H9 (cell line): ENCODE measurements at regions not wholly inside any gene's neighbourhood (a gene's known extent, or its start where the extent isn't known, plus 50 kb on each side); places are given as distances from the start of the nearest gene placed in this dataset.

Experiments
- DNase-seq: peaks from one replicate; pipeline ENCODE4 v3.0.0-alpha.2; 2017
- H2AFZ ChIP-seq: one replicate; pipeline ENCODE4 v1.6.1; 2013; ENCODE audit warnings: mild to moderate bottlenecking, low read length, control low read depth, moderate library complexity
- H2AK5ac ChIP-seq: 2 replicates; pipeline ENCODE4 v1.6.1; 2013; ENCODE audit warnings: low read length, control low read depth, mixed read lengths; ENCODE audit not compliant: insufficient read length
- H2BK120ac ChIP-seq: one replicate; pipeline ENCODE4 v1.6.1; 2013; ENCODE audit warnings: low read depth, mild to moderate bottlenecking, low read length, control low read depth, inconsistent platforms; ENCODE audit not compliant: poor library complexity, severe bottlenecking
- H2BK12ac ChIP-seq: 2 replicates; pipeline ENCODE4 v1.6.1; 2013; ENCODE audit warnings: low read length, control low read depth, mixed read lengths, low read depth; ENCODE audit not compliant: insufficient read length
- H2BK15ac ChIP-seq: 2 replicates; pipeline ENCODE4 v1.6.1; 2013; ENCODE audit warnings: low read depth, low read length, control low read depth
- H2BK20ac ChIP-seq: one replicate; pipeline ENCODE4 v1.6.1; 2013; ENCODE audit warnings: low read depth, mild to moderate bottlenecking, low read length, control low read depth, inconsistent platforms; ENCODE audit not compliant: poor library complexity, severe bottlenecking
- H2BK5ac ChIP-seq: 2 replicates; pipeline ENCODE4 v1.6.1; 2013; ENCODE audit warnings: low read length, control low read depth, mixed read lengths; ENCODE audit not compliant: insufficient read length
- H3K14ac ChIP-seq: 2 replicates; pipeline ENCODE4 v1.6.1; 2013; ENCODE audit warnings: low read length, control low read depth; ENCODE audit not compliant: insufficient read depth
- H3K18ac ChIP-seq: 2 replicates; pipeline ENCODE4 v1.6.1; 2013; ENCODE audit warnings: low read depth, mild to moderate bottlenecking, mixed read lengths, low read length, control low read depth; ENCODE audit not compliant: insufficient read length
- H3K23ac ChIP-seq: 2 replicates; pipeline ENCODE4 v1.6.1; 2013; ENCODE audit warnings: low read length, control low read depth, mixed read lengths, low read depth; ENCODE audit not compliant: insufficient read length
- H3K23me2 ChIP-seq: 2 replicates; pipeline ENCODE4 v1.6.1; 2013; ENCODE audit warnings: low read depth, mild to moderate bottlenecking, mixed read lengths, low read length, control low read depth; ENCODE audit not compliant: insufficient read length, poor library complexity, severe bottlenecking
- H3K27ac ChIP-seq: 2 replicates; pipeline ENCODE4 v1.5.1; 2013; ENCODE audit warnings: low read length, control low read depth, mixed read lengths, low read depth; ENCODE audit not compliant: insufficient read length
- H3K27me3 ChIP-seq: 2 replicates; pipeline ENCODE4 v1.6.1; 2013; ENCODE audit warnings: low read length, control low read depth, inconsistent platforms; ENCODE audit not compliant: insufficient read depth
- H3K4ac ChIP-seq: 2 replicates; pipeline ENCODE4 v1.6.1; 2013; ENCODE audit warnings: low read depth, mild to moderate bottlenecking, control low read depth, inconsistent platforms, low read length, moderate library complexity
- H3K4me1 ChIP-seq: 2 replicates; pipeline ENCODE4 v1.6.1; 2013; ENCODE audit warnings: low read length, control low read depth, inconsistent platforms; ENCODE audit not compliant: insufficient read depth
- H3K4me2 ChIP-seq: 2 replicates; pipeline ENCODE4 v1.6.1; 2013; ENCODE audit warnings: low read length, control low read depth, mixed read lengths; ENCODE audit not compliant: insufficient read length, insufficient read depth
- H3K56ac ChIP-seq: 2 replicates; pipeline ENCODE4 v1.6.1; 2013; ENCODE audit warnings: low read depth, mild to moderate bottlenecking, mixed read lengths, low read length, control low read depth; ENCODE audit not compliant: insufficient read length
- H3K79me1 ChIP-seq: 2 replicates; pipeline ENCODE4 v1.6.1; 2013; ENCODE audit warnings: low read depth, mild to moderate bottlenecking, moderate library complexity, low read length, control low read depth, inconsistent platforms; ENCODE audit not compliant: insufficient read depth, poor library complexity, severe bottlenecking
- H3K79me2 ChIP-seq: 2 replicates; pipeline ENCODE4 v1.6.1; 2013; ENCODE audit warnings: low read length, control low read depth, inconsistent platforms; ENCODE audit not compliant: insufficient read depth
- H3K9ac ChIP-seq: 2 replicates; pipeline ENCODE4 v1.6.1; 2013; ENCODE audit warnings: low read length, control low read depth, mixed read lengths; ENCODE audit not compliant: insufficient read length; ENCODE audit errors: extremely low read depth
- H3K9me3 ChIP-seq: one replicate; pipeline ENCODE4 v1.6.1; 2013; ENCODE audit warnings: low read depth, low read length, inconsistent platforms; ENCODE audit not compliant: control insufficient read depth
- H3T11ph ChIP-seq: one replicate; pipeline ENCODE4 v1.6.1; 2013; ENCODE audit warnings: mild to moderate bottlenecking, low read length, control low read depth, inconsistent platforms
- H4K20me1 ChIP-seq: one replicate; pipeline ENCODE4 v1.6.1; 2013; ENCODE audit not compliant: control insufficient read depth, insufficient read length, insufficient read depth
- H4K5ac ChIP-seq: 2 replicates; pipeline ENCODE4 v1.6.1; 2013; ENCODE audit warnings: low read depth, mild to moderate bottlenecking, mixed read lengths, low read length, control low read depth; ENCODE audit not compliant: insufficient read length
- H4K8ac ChIP-seq: replicated peaks from 2 replicates; pipeline ENCODE4 v1.6.1; 2013; ENCODE audit warnings: low read length, control low read depth, mixed read lengths, low read depth; ENCODE audit not compliant: insufficient read length
- H4K91ac ChIP-seq: 2 replicates; pipeline ENCODE4 v1.6.1; 2013; ENCODE audit warnings: low read depth, mild to moderate bottlenecking, moderate library complexity, mixed read lengths, low read length, control low read depth; ENCODE audit not compliant: insufficient read length
- H3K27ac Mint-ChIP-seq, 3 experiments: 2 replicates in 2 of 3; 3 replicates in 1 of 3; pipeline ENCODE4 v1.8.0; 2020 to 2021; ENCODE audit warnings: mixed read lengths in 3 of 3, mild to moderate bottlenecking in 1 of 3, moderate library complexity in 1 of 3
- H3K27me3 Mint-ChIP-seq: 2 replicates; pipeline ENCODE4 v1.8.0; 2021; ENCODE audit warnings: low read depth, mild to moderate bottlenecking, moderate library complexity, mixed read lengths
- H3K36me3 Mint-ChIP-seq, 3 experiments: 2 replicates in 2 of 3; 3 replicates in 1 of 3; pipeline ENCODE4 v1.8.0; 2020 to 2021; ENCODE audit warnings: low read depth in 3 of 3, mixed read lengths in 3 of 3; ENCODE audit not compliant: insufficient read depth in 1 of 3
- H3K4me1 Mint-ChIP-seq, 2 experiments: 2 replicates each; pipeline ENCODE4 v1.8.0; 2020; ENCODE audit warnings: mixed read lengths in 2 of 2
- H3K4me3 Mint-ChIP-seq, 2 experiments: 2 replicates in 1 of 2; 3 replicates in 1 of 2; pipeline ENCODE4 v1.8.0; 2020 to 2021; ENCODE audit warnings: mild to moderate bottlenecking in 2 of 2, mixed read lengths in 2 of 2, moderate library complexity in 1 of 2
- H3K9me3 Mint-ChIP-seq, 2 experiments: 2 replicates in 1 of 2; 3 replicates in 1 of 2; pipeline ENCODE4 v1.8.0; 2020; ENCODE audit warnings: mild to moderate bottlenecking in 2 of 2, mixed read lengths in 2 of 2, moderate library complexity in 1 of 2
- CTCF ChIP-seq: fragments of 200-600 bp; sonication (generic); conservative IDR thresholded peaks from 3 replicates; pipeline ENCODE4 v1.8.0; 2021; ENCODE audit warnings: antibody characterized with exemption, mild to moderate bottlenecking
- WGBS: extraction: QIAGEN DNeasy Blood & Tissue Kit; methylation state at CpG from one replicate; pipeline ENCODE4 v1.1.7; 2013; ENCODE audit warnings: missing lambda C conversion rate, low lambda C conversion rate, mixed read lengths; ENCODE audit not compliant: insufficient read length; ENCODE audit errors: extremely low coverage; 5-methylcytosine and 5-hydroxymethylcytosine counted together

DNA sequence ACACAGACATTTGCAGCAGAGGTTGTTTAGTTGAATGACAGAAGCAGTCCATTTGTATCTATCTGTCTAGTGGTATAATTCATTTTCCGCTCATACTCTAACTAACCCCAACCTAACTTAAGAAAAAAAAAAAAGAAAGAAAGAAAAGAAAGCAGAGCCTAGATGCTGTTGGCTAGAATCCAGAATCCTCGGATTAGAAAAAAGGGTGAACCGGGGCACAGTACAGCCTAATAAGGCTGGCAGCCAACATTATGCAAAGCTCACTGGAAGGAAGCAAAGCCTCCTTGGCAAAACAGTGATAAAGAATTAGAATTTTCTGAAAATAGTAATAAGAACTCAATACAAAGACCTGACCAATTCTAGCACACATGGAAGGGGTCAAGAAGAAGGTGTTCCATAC, 640.8 kb downstream of the TUSC7 start:
- no peak overlapping the region for H2BK20ac ChIP-seq
- H2AK5ac ChIP-seq: no peak overlapping the region
- H3K4me1 ChIP-seq: no peaks in the 10 kb centered on the region
- H3K27me3 ChIP-seq: no peaks in the 10 kb centered on the region
- H4K91ac ChIP-seq: no peak overlapping the region
- H3K9me3 Mint-ChIP-seq: no peaks in the 10 kb centered on the region
- H3K23me2 ChIP-seq: no peaks in the 10 kb centered on the region
- no peaks in the 10 kb centered on the region; a peak in 1 of 7 replicates for H3K36me3 Mint-ChIP-seq
- no peak overlapping the region for H4K8ac ChIP-seq
- H2BK5ac ChIP-seq: no peak overlapping the region
- no peak overlapping the region for H3K56ac ChIP-seq
- no peak overlapping the region for H3K23ac ChIP-seq
- no peaks in the 10 kb centered on the region for H4K20me1 ChIP-seq
- H3K27me3 Mint-ChIP-seq: no peaks in the 10 kb centered on the region; the same call in 1 of the 2 replicates
- H3K14ac ChIP-seq: no peak overlapping the region
- no peaks in the 10 kb centered on the region for H3K9me3 ChIP-seq
- H3K79me2 ChIP-seq: no peaks in the 10 kb centered on the region
- no peak overlapping the region for H3K4me3 Mint-ChIP-seq
- H2BK12ac ChIP-seq: no peak overlapping the region
- no peak overlapping the region for H3K18ac ChIP-seq
- no peak overlapping the region for H2BK15ac ChIP-seq
- H3K4me1 Mint-ChIP-seq: peaks cover 5 to 6% of the 10 kb centered on the region in 2 experiments
- WGBS: no CpG with 5 or more reads among the region's 3 CpGs
- no peak overlapping the region for H3K4me2 ChIP-seq
- no peak overlapping the region for H3T11ph ChIP-seq
- no peak overlapping the region for H4K5ac ChIP-seq
- no peak for TF ChIP-seq CTCF
- H2AFZ ChIP-seq: no peak overlapping the region
- no peak overlapping the region for H3K4ac ChIP-seq
- no peak overlapping the region for H3K9ac ChIP-seq
- DNase-seq: no peak
- no peaks in the 10 kb centered on the region for H3K79me1 ChIP-seq
- H3K27ac ChIP-seq: no peak overlapping the region
- H2BK120ac ChIP-seq: no peak overlapping the region
- H3K27ac Mint-ChIP-seq: no peak overlapping the region
